Activated CD8-positive, alpha-beta T cell treated with anti-CD3 and anti-CD28 coated beads for 36 hours (primary cell): ENCODE measurements at regions not wholly inside any gene's neighbourhood (a gene's known extent, or its start where the extent isn't known, plus 50 kb on each side); places are given as distances from the start of the nearest gene placed in this dataset.

Experiments used
- ATAC-seq: fragments of 200-7000 bp; cut with Tn5 transposase; one replicate; pipeline ENCODE4 v1.10.0; 2021; ENCODE audit warnings: mild to moderate bottlenecking, moderate library complexity
- CTCF ChIA-PET: fragments of 350-600 bp; sonication (Branson Sonifier 250); formaldehyde crosslinking; loops from one replicate; lab custom pipeline; 2021; ENCODE audit warnings: antibody characterized with exemption; lab: Charles Lee
- POLR2A ChIA-PET: fragments of 350-600 bp; sonication (Branson Sonifier 250); formaldehyde crosslinking; loops from one replicate; lab custom pipeline; 2021; ENCODE audit warnings: antibody characterized with exemption; lab: Charles Lee
- DNase-seq: peaks from one replicate; pipeline ENCODE4 v3.0.0-alpha.2; 2020
- H3K27ac Mint-ChIP-seq: one replicate; pipeline ENCODE4 v1.8.0; 2021; ENCODE audit warnings: mild to moderate bottlenecking, mixed read lengths
- H3K27me3 Mint-ChIP-seq: one replicate; pipeline ENCODE4 v1.8.0; 2021; ENCODE audit warnings: mixed read lengths
- H3K36me3 Mint-ChIP-seq: one replicate; pipeline ENCODE4 v1.8.0; 2021; ENCODE audit warnings: low read depth, mixed read lengths
- H3K4me1 Mint-ChIP-seq: one replicate; pipeline ENCODE4 v1.8.0; 2021; ENCODE audit warnings: low read depth, mixed read lengths
- H3K4me3 Mint-ChIP-seq: one replicate; pipeline ENCODE4 v1.8.0; 2021; ENCODE audit warnings: mild to moderate bottlenecking, moderate library complexity, mixed read lengths
- H3K9me3 Mint-ChIP-seq: one replicate; pipeline ENCODE4 v1.8.0; 2021; ENCODE audit warnings: mixed read lengths
- intact Hi-C: fragments of 100-400 bp; cut with micrococcal nuclease; formaldehyde crosslinking; loops from one replicate; pipeline ENCODE4 v1.10.0; 2022
- TF ChIP-seq, protein P1 (sequence below): fragments of 200-600 bp; IDR thresholded peaks from one replicate; pipeline ENCODE4 v1.8.0; 2022; ENCODE audit warnings: antibody characterized with exemption, mild to moderate bottlenecking

DNA sequence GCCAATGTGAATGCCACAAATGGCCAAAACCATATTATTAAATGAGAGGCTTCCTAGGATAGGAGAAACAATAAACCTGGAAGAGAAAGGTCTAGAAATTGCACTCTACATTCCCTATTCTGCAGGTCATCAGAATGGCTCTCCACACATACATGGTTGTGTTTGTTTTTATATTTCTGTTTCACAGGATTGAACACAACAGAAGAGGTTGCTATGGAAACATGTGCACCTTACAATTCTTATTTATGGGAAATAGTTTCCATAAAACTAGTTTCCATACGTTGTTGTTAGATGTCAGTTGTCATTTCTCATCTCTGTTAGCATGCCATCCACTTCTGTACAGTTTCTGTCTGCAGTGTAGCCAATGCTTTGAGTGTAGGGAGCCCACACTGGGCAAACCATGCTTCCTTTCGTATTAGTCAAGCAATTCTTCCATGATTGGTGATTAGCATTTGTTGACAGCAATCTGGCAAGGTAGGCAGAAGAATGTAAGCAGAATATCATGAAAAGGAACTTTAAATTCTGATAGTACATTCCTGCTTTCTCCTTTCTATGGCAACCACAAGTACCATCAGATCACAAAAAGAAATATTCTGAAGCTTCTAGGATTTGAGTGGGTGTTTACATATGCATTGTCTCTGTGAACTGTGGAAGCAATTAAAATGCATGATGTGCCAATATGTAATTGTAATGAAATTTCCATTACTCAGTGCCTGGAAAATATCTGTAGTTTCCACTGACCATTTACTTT lies 141.6 kb upstream of the AVPR1A start:
- ATAC-seq (no peak), DNase-seq (no peak)
- H3K27me3 Mint-ChIP-seq: no peaks in the 10 kb centered on the region
- no peaks in the 10 kb centered on the region for H3K36me3 Mint-ChIP-seq
- TF ChIP-seq, protein P1, sequence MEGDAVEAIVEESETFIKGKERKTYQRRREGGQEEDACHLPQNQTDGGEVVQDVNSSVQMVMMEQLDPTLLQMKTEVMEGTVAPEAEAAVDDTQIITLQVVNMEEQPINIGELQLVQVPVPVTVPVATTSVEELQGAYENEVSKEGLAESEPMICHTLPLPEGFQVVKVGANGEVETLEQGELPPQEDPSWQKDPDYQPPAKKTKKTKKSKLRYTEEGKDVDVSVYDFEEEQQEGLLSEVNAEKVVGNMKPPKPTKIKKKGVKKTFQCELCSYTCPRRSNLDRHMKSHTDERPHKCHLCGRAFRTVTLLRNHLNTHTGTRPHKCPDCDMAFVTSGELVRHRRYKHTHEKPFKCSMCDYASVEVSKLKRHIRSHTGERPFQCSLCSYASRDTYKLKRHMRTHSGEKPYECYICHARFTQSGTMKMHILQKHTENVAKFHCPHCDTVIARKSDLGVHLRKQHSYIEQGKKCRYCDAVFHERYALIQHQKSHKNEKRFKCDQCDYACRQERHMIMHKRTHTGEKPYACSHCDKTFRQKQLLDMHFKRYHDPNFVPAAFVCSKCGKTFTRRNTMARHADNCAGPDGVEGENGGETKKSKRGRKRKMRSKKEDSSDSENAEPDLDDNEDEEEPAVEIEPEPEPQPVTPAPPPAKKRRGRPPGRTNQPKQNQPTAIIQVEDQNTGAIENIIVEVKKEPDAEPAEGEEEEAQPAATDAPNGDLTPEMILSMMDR: no peak
- intact Hi-C loops: no loop called here
- ChIA-PET CTCF (no interaction called here), POLR2A (no interaction called here)
- H3K27ac Mint-ChIP-seq: no peak overlapping the region
- H3K4me3 Mint-ChIP-seq: no peak overlapping the region
- no peaks in the 10 kb centered on the region for H3K9me3 Mint-ChIP-seq
- H3K4me1 Mint-ChIP-seq: no peaks in the 10 kb centered on the region

DNA sequence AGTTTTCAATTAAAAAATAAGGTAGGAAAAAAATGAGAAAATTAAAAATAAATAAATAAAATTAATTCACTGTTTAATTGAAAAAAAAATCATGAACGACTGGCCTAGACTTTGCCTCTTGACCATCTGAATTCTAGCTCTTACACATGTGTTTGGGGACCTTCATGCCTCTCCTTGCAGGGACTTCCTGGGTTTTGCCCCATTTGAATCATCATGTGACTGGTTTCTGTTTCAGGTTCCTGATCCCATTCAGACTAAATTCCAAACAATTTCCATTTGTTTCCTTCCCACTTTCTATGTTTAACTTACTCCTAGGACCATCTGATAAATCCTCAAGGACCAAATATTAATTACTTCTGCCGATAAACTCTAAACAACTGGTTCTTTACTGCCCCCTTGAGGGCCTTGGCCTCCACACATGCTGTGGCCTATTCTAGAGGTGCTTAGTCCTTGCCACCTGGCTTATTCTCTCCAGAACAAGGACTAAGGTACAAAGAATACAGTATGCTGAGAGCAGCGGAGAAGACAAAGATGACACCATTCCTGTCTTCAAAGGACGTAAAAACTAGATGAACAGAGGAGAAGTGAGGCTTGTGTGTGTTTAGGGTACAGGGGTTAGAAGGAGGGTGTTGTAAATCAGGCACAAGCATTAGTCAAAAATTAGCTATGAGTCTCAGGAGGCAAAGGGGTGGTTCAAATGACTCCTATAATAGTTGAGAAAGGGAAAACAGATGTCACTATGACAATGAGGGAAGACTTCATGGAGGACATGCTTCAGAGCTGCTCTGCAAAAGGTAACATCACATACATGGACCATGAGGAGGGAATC lies 125.8 kb upstream of the AVPR1A start:
- intact Hi-C loops: loop anchor here (10.0 kb wide), 1 partner anchor 172 kb away; no protein-coding TSS in a partner anchor
- POLR2A ChIA-PET: no interaction called here
- peaks cover 3% of the 10 kb centered on the region for H3K9me3 Mint-ChIP-seq
- TF ChIP-seq, protein P1: peak; percentile 60
- no peaks in the 10 kb centered on the region for H3K36me3 Mint-ChIP-seq
- no peak overlapping the region for H3K27ac Mint-ChIP-seq
- H3K4me1 Mint-ChIP-seq: no peaks in the 10 kb centered on the region
- DNase-seq (peak; percentile 44), ATAC-seq (peak; percentile 13)
- CTCF ChIA-PET: interaction anchor here (0.9 kb wide), 1 partner anchor 173 kb away, joined by 3 read pairs; no protein-coding TSS in a partner anchor
- H3K27me3 Mint-ChIP-seq: peaks cover 4% of the 10 kb centered on the region
- no peak overlapping the region for H3K4me3 Mint-ChIP-seq

DNA sequence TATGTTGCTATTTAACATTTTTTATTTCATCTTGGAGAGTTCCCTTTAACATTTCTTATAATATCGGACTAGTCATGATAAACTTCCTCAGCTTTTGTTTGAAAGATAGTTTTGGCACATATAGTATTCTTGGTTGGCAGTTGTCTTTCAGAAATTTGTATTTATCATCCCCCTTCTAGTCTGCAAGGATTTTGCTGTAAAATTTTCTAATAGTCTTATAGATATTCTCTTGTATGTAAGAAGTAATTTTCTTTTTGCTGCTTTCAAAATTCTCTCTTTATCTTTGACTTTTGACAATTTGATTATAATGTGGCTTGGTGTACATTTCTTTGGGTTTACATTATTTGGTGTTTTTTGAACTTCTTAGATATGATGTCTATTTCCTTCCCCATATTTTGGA lies 116.0 kb upstream of the AVPR1A start:
- no peaks in the 10 kb centered on the region for H3K36me3 Mint-ChIP-seq
- H3K9me3 Mint-ChIP-seq: peaks cover 21% of the 10 kb centered on the region
- intact Hi-C loops: no loop called here
- no peaks in the 10 kb centered on the region for H3K27me3 Mint-ChIP-seq
- no peak overlapping the region for H3K27ac Mint-ChIP-seq
- DNase-seq (no peak), ATAC-seq (no peak)
- CTCF ChIA-PET: no interaction called here
- TF ChIP-seq, protein P1: no peak
- no peaks in the 10 kb centered on the region for H3K4me1 Mint-ChIP-seq
- POLR2A ChIA-PET: no interaction called here
- H3K4me3 Mint-ChIP-seq: no peak overlapping the region

DNA sequence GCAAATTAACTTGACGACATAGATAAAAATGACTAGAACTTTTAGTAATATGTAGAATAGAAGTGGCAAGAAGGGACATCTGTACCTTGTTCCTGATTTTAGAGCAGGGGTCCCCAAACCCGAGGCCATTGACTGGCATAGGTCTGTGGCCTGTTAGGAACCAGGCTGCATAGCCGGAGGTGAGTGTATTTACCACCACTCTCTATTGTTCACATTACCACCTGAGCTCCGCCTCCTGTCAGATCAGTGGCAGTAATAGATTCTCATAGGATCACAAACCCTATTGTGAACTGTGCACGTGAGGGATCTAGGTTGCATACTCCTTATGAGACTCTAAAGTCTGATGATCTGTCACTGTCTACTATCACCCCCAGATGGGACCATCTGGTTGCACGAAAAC lies 113.6 kb upstream of the AVPR1A start:
- no peak overlapping the region for H3K27ac Mint-ChIP-seq
- H3K27me3 Mint-ChIP-seq: no peaks in the 10 kb centered on the region
- H3K36me3 Mint-ChIP-seq: no peaks in the 10 kb centered on the region
- intact Hi-C loops: no loop called here
- TF ChIP-seq, protein P1: no peak
- DNase-seq (no peak), ATAC-seq (no peak)
- CTCF ChIA-PET: no interaction called here
- POLR2A ChIA-PET: no interaction called here
- H3K4me3 Mint-ChIP-seq: no peak overlapping the region
- no peaks in the 10 kb centered on the region for H3K4me1 Mint-ChIP-seq
- H3K9me3 Mint-ChIP-seq: peaks cover 19% of the 10 kb centered on the region

DNA sequence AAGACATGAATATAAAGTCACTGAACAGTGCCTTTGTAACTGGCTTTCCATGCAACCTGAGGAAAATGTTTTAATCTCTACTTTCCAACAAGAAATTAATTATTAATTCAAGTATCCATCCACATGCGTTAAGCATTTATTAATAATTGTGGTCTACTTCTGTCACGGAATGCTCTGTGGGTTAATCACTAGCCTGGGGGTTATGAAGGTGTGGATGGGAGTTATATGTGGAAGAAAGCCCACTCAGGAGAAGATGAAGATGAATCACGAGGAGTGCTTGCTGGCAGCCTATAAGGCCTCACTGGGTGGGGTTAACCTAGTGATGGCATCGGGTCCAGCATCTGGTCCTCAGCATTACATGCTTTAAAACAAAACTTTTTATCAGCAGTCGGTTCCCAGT lies 99.5 kb upstream of the AVPR1A start:
- Mint-ChIP-seq H3K9me3 (no peaks in the 10 kb centered on the region), H3K27me3 (no peaks in the 10 kb centered on the region), H3K27ac (no peak overlapping the region), H3K4me1 (no peaks in the 10 kb centered on the region), H3K36me3 (no peaks in the 10 kb centered on the region), H3K4me3 (no peak overlapping the region)
- intact Hi-C loops: no loop called here
- ChIA-PET POLR2A (no interaction called here), CTCF (no interaction called here)
- DNase-seq: no peak
- ATAC-seq: no peak
- TF ChIP-seq, protein P1: no peak
